ENCODE measurements at regions not wholly inside any gene's neighbourhood (a gene's known extent, or its start where the extent isn't known, plus 50 kb on each side); places are given as distances from the start of the nearest gene placed in this dataset.

GRCh38 chr12:90253674-90254181 lies 545.1 kb upstream of the ATP2B1 start:
- Histone ChIP-seq H3K4me3 (ENCODE audit: low read length) (no peak overlapping the region), H3K36me3 (replicated peaks; ENCODE audit: low read depth, low read length) (no peaks in the 10 kb centered on the region), H3K4me1 (ENCODE audit: low read length) (no peaks in the 10 kb centered on the region), H3K79me2 (ENCODE audit: low read length) (no peaks in the 10 kb centered on the region), H4K20me1 (ENCODE audit: insufficient read depth, low read length) (no peaks in the 10 kb centered on the region), H3K4me2 (ENCODE audit: low read length) (no peak overlapping the region), H3K9me3 (ENCODE audit: insufficient read depth, low read length) (no peaks in the 10 kb centered on the region), H3K27me3 (ENCODE audit: low read depth, low read length) (no peaks in the 10 kb centered on the region), H2AFZ (ENCODE audit: low read depth, low read length) (no peak overlapping the region), H3K27ac (ENCODE audit: low read length) (no peak overlapping the region), H3K9ac (ENCODE audit: low read length) (no peak overlapping the region)
- no peak for TF ChIP-seq EZH2phosphoT487 (IDR thresholded peaks at IDR 0.05; ENCODE audit: low read depth)
- TF ChIP-seq, protein P1, sequence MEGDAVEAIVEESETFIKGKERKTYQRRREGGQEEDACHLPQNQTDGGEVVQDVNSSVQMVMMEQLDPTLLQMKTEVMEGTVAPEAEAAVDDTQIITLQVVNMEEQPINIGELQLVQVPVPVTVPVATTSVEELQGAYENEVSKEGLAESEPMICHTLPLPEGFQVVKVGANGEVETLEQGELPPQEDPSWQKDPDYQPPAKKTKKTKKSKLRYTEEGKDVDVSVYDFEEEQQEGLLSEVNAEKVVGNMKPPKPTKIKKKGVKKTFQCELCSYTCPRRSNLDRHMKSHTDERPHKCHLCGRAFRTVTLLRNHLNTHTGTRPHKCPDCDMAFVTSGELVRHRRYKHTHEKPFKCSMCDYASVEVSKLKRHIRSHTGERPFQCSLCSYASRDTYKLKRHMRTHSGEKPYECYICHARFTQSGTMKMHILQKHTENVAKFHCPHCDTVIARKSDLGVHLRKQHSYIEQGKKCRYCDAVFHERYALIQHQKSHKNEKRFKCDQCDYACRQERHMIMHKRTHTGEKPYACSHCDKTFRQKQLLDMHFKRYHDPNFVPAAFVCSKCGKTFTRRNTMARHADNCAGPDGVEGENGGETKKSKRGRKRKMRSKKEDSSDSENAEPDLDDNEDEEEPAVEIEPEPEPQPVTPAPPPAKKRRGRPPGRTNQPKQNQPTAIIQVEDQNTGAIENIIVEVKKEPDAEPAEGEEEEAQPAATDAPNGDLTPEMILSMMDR (IDR thresholded peaks at IDR 0.05; ENCODE audit: low read depth, low read length), result peak; percentile 20; the same call in 1 of the 2 replicates

- H3K27ac ChIP-seq (ENCODE audit: low read length), result no peak overlapping the region
- no peaks in the 10 kb centered on the region for H3K27me3 ChIP-seq (ENCODE audit: low read depth, low read length)
- no peaks in the 10 kb centered on the region for H3K4me1 ChIP-seq (ENCODE audit: low read length)
- no peak overlapping the region for H3K4me3 ChIP-seq (ENCODE audit: low read length)
- H2AFZ ChIP-seq (ENCODE audit: low read depth, low read length), result no peak overlapping the region
- no peaks in the 10 kb centered on the region for H3K36me3 ChIP-seq (replicated peaks; ENCODE audit: low read depth, low read length)
- TF ChIP-seq, protein P1 (IDR thresholded peaks at IDR 0.05; ENCODE audit: low read depth, low read length), result no peak
- no peak for TF ChIP-seq EZH2phosphoT487 (IDR thresholded peaks at IDR 0.05; ENCODE audit: low read depth)
- H3K9me3 ChIP-seq (ENCODE audit: insufficient read depth, low read length), result no peaks in the 10 kb centered on the region
- no peaks in the 10 kb centered on the region for H3K79me2 ChIP-seq (ENCODE audit: low read length)
- no peaks in the 10 kb centered on the region for H4K20me1 ChIP-seq (ENCODE audit: insufficient read depth, low read length)
- no peak overlapping the region for H3K4me2 ChIP-seq (ENCODE audit: low read length)
- H3K9ac ChIP-seq (ENCODE audit: low read length), result no peak overlapping the region
These were observed 544.5 kb upstream of the ATP2B1 start for GRCh38 chr12:90253136-90253535.

DNA sequence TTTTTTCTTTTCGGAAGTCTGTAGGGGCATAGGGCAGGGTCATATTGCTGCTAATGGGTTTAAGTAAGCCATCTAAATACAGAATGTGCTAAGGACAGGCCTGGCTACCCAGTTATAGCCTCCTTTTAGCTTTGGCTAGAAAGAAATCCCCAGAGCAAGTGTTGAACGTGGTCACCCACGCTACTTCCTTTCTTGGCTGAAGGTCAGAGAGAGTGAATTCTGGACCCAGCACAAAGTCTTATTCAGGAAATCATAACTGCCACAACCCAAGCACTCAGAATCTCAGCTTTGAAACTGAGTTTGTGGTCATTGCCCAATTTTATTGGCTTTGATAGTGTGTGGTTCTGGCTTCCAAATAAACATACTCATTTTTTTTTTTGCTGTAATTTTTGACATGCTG lies 542.1 kb upstream of the ATP2B1 start:
- Histone ChIP-seq H3K4me1 (ENCODE audit: low read length) (no peaks in the 10 kb centered on the region), H3K4me3 (ENCODE audit: low read length) (no peak overlapping the region), H3K9me3 (ENCODE audit: insufficient read depth, low read length) (no peaks in the 10 kb centered on the region), H3K9ac (ENCODE audit: low read length) (no peak overlapping the region), H3K4me2 (ENCODE audit: low read length) (no peak overlapping the region), H3K27me3 (ENCODE audit: low read depth, low read length) (no peaks in the 10 kb centered on the region), H3K79me2 (ENCODE audit: low read length) (no peaks in the 10 kb centered on the region), H4K20me1 (ENCODE audit: insufficient read depth, low read length) (no peaks in the 10 kb centered on the region), H3K36me3 (replicated peaks; ENCODE audit: low read depth, low read length) (no peaks in the 10 kb centered on the region), H3K27ac (ENCODE audit: low read length) (no peak overlapping the region), H2AFZ (ENCODE audit: low read depth, low read length) (no peak overlapping the region)
- TF ChIP-seq, protein P1 (IDR thresholded peaks at IDR 0.05; ENCODE audit: low read depth, low read length), result no peak
- TF ChIP-seq EZH2phosphoT487 (IDR thresholded peaks at IDR 0.05; ENCODE audit: low read depth), result no peak

DNA sequence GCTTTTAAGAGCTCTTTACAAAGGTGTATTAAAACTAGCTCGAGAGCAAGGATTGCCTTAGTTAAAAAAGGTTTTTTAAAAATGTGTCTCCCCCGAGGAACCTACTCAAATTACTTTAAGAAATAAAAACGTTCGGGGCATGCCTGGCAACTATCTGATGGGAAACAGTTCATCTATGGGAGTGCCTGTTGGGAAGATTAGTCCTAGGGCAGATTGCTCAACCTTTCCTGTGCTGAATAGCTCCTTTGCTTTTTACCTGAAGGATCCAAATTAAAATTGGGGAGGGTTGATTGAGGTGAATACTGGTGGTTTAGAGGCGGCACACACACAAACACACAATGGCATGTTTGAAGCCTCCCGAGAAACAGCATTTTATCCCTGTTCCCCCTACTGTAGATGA lies 541.4 kb upstream of the ATP2B1 start:
- Histone ChIP-seq H3K9me3 (ENCODE audit: insufficient read depth, low read length) (no peaks in the 10 kb centered on the region), H3K27me3 (ENCODE audit: low read depth, low read length) (no peaks in the 10 kb centered on the region), H3K9ac (ENCODE audit: low read length) (no peak overlapping the region), H2AFZ (ENCODE audit: low read depth, low read length) (0 out of 2 replicates have a peak overlapping the region, but pooled peaks have one; percentile 35), H3K79me2 (ENCODE audit: low read length) (no peaks in the 10 kb centered on the region), H3K4me2 (ENCODE audit: low read length) (no peak overlapping the region), H3K4me3 (ENCODE audit: low read length) (no peak overlapping the region), H4K20me1 (ENCODE audit: insufficient read depth, low read length) (no peaks in the 10 kb centered on the region), H3K4me1 (ENCODE audit: low read length) (no peaks in the 10 kb centered on the region), H3K27ac (ENCODE audit: low read length) (no peak overlapping the region), H3K36me3 (replicated peaks; ENCODE audit: low read depth, low read length) (no peaks in the 10 kb centered on the region)
- TF ChIP-seq, protein P1 (IDR thresholded peaks at IDR 0.05; ENCODE audit: low read depth, low read length), result no peak
- no peak for TF ChIP-seq EZH2phosphoT487 (IDR thresholded peaks at IDR 0.05; ENCODE audit: low read depth)
